HL-60 (cell line): ENCODE measurements at regions not wholly inside any gene's neighbourhood (a gene's known extent, or its start where the extent isn't known, plus 50 kb on each side); places are given as distances from the start of the nearest gene placed in this dataset.

Experiments used
- DNase-seq, 2 experiments: peaks; one replicate each; pipeline ENCODE4 v3.0.0-alpha.2; 2010 to 2020; ENCODE audit warnings: low read depth in 1 of 2, low spot score in 1 of 2
- H3K27ac ChIP-seq: fragments of 250-450 bp; sonication (Bioruptor Pico); replicated peaks from 2 replicates; pipeline ENCODE4 v1.5.1; 2020; ENCODE audit warnings: mild to moderate bottlenecking, moderate library complexity
- H3K27me3 ChIP-seq: fragments of 250-450 bp; sonication (Bioruptor Pico); 2 replicates; pipeline ENCODE4 v1.5.1; 2021; ENCODE audit warnings: mild to moderate bottlenecking, moderate library complexity; ENCODE audit not compliant: insufficient read depth, poor library complexity, severe bottlenecking
- H3K4me3 ChIP-seq: replicated peaks from 2 replicates; pipeline ENCODE4 v1.5.1; 2011; ENCODE audit warnings: mild to moderate bottlenecking, control low read depth, low read length; ENCODE audit not compliant: insufficient read depth
- GABPA ChIP-seq: IDR thresholded peaks from 2 replicates; pipeline ENCODE4 v1.6.1; 2012; ENCODE audit warnings: low read depth
- POLR2AphosphoS5 ChIP-seq: IDR thresholded peaks from 2 replicates; pipeline ENCODE4 v1.6.1; 2012; ENCODE audit warnings: low read depth
- SPI1 ChIP-seq: IDR thresholded peaks from 2 replicates; pipeline ENCODE4 v1.6.1; 2012; ENCODE audit warnings: low read depth, mild to moderate bottlenecking, borderline replicate concordance
- TF ChIP-seq, protein P1 (sequence below): IDR thresholded peaks from 2 replicates; pipeline ENCODE4 v1.6.1; 2012; ENCODE audit warnings: low read depth; ENCODE audit not compliant: insufficient replicate concordance
- TF ChIP-seq, protein P2 (sequence below): IDR thresholded peaks from one replicate; pipeline ENCODE4 v1.5.1; 2011; ENCODE audit warnings: low read length, control low read depth, inconsistent platforms; ENCODE audit not compliant: insufficient read depth

DNA sequence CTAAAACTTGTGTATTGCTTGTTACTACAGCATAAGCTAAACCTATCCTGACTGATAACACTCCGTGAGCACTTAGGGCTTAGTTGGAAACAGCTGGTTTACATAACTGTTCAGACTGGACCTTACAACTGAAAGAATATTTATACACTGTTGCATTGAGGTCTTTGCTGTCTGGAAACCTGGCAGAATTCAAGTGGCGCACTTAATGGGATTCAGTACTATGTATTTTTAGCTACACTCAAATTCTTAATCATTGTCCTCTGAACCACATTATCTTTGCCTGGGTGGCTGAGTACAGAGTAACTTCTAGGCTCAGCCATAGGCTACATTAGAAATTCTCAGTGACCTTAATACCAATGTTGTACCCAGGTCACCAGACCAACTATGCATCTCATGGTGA is 172.9 kb downstream of the PMP22 start:
- no peak for DNase-seq
- TF ChIP-seq POLR2AphosphoS5 (no peak), GABPA (no peak), SPI1 (no peak)
- TF ChIP-seq, protein P1, sequence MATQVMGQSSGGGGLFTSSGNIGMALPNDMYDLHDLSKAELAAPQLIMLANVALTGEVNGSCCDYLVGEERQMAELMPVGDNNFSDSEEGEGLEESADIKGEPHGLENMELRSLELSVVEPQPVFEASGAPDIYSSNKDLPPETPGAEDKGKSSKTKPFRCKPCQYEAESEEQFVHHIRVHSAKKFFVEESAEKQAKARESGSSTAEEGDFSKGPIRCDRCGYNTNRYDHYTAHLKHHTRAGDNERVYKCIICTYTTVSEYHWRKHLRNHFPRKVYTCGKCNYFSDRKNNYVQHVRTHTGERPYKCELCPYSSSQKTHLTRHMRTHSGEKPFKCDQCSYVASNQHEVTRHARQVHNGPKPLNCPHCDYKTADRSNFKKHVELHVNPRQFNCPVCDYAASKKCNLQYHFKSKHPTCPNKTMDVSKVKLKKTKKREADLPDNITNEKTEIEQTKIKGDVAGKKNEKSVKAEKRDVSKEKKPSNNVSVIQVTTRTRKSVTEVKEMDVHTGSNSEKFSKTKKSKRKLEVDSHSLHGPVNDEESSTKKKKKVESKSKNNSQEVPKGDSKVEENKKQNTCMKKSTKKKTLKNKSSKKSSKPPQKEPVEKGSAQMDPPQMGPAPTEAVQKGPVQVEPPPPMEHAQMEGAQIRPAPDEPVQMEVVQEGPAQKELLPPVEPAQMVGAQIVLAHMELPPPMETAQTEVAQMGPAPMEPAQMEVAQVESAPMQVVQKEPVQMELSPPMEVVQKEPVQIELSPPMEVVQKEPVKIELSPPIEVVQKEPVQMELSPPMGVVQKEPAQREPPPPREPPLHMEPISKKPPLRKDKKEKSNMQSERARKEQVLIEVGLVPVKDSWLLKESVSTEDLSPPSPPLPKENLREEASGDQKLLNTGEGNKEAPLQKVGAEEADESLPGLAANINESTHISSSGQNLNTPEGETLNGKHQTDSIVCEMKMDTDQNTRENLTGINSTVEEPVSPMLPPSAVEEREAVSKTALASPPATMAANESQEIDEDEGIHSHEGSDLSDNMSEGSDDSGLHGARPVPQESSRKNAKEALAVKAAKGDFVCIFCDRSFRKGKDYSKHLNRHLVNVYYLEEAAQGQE, result no peak
- TF ChIP-seq, protein P2, sequence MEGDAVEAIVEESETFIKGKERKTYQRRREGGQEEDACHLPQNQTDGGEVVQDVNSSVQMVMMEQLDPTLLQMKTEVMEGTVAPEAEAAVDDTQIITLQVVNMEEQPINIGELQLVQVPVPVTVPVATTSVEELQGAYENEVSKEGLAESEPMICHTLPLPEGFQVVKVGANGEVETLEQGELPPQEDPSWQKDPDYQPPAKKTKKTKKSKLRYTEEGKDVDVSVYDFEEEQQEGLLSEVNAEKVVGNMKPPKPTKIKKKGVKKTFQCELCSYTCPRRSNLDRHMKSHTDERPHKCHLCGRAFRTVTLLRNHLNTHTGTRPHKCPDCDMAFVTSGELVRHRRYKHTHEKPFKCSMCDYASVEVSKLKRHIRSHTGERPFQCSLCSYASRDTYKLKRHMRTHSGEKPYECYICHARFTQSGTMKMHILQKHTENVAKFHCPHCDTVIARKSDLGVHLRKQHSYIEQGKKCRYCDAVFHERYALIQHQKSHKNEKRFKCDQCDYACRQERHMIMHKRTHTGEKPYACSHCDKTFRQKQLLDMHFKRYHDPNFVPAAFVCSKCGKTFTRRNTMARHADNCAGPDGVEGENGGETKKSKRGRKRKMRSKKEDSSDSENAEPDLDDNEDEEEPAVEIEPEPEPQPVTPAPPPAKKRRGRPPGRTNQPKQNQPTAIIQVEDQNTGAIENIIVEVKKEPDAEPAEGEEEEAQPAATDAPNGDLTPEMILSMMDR, result no peak
- Histone ChIP-seq H3K27me3 (no peaks in the 10 kb centered on the region), H3K27ac (no peak overlapping the region), H3K4me3 (no peak overlapping the region)

DNA sequence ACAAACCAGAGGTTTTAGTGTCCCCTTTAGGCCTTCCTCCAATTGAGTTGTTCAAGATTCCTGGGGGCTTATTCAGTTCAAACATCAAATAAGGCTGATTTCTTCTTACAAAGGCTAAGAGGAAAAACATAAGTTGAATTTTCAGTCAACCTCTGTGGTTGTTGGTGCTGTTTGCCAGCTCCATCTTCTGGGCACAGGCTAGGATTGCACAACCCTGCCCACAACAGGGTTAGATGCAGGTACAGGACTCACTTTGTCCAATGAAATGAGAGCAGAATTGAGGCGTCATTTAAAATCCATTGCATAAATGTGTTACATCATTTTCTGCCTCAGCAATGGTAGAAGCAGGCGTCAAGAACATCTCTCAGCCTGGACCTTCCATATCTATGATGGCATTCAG is 173.3 kb downstream of the PMP22 start:
- TF ChIP-seq, protein P1, result no peak
- no peak for TF ChIP-seq POLR2AphosphoS5
- no peak for TF ChIP-seq SPI1
- TF ChIP-seq GABPA, result no peak
- TF ChIP-seq, protein P2, result no peak
- no peak for DNase-seq

DNA sequence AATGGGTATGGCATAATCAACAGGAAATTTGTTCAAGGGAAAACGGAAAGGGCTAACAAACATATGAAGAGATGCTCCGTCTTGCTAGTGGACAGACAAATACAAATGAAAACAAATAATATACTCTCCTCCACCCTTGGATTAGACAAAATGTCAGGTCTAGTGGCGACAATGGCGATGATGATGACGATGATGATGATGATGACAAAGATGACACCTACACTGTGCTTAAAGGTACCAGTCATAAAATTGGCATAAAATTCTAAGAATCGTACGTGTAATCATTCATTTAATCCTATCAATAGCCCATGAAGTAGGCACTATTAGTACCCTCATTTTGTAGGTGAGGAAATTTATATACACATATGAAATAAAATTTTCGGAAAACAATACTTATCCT is 174.6 kb downstream of the PMP22 start:
- DNase-seq, result no peak
- Histone ChIP-seq H3K27me3 (no peaks in the 10 kb centered on the region), H3K4me3 (no peak overlapping the region), H3K27ac (no peak overlapping the region)
- TF ChIP-seq SPI1, result no peak
- TF ChIP-seq, protein P1, result no peak
- TF ChIP-seq, protein P2, result no peak
- no peak for TF ChIP-seq POLR2AphosphoS5
- no peak for TF ChIP-seq GABPA

More for the DNA sequence above, 173.3 kb downstream of the PMP22 start:
- Histone ChIP-seq H3K27me3 (no peaks in the 10 kb centered on the region), H3K27ac (no peak overlapping the region), H3K4me3 (no peak overlapping the region)
